Panc1 (cell line): ENCODE measurements at regions not wholly inside any gene's neighbourhood (a gene's known extent, or its start where the extent isn't known, plus 50 kb on each side); places are given as distances from the start of the nearest gene placed in this dataset.

Source experiments
- ATAC-seq: fragments of 200-7000 bp; cut with Tn5 transposase; 2 replicates; pipeline ENCODE4 v1.9.1; 2020; ENCODE audit warnings: mild to moderate bottlenecking, moderate library complexity
- BruUV-seq: library from RNA; stranded (reverse); fragments of 400-500 nt; replicated peaks from 2 replicates; lab custom pipeline; 2021; lab: Mats Ljungman, UMichigan
- CTCF ChIA-PET: fragments of 300-600 bp; sonication (Branson Sonifier 250); formaldehyde crosslinking; loops from one replicate; lab custom pipeline; 2022; ENCODE audit warnings: antibody characterized with exemption; lab: Charles Lee
- POLR2A ChIA-PET: fragments of 300-600 bp; sonication (Branson Sonifier 250); formaldehyde crosslinking; loops from one replicate; lab custom pipeline; 2022; ENCODE audit warnings: antibody characterized with exemption; lab: Charles Lee
- DNase-seq: peaks from one replicate; pipeline ENCODE4 v3.0.0-alpha.2; 2010; ENCODE audit warnings: low read depth, low spot score
- H3K27ac ChIP-seq: 2 replicates; pipeline ENCODE4 v1.5.1; 2011; ENCODE audit warnings: mild to moderate bottlenecking, low read length, inconsistent platforms
- H3K27me3 ChIP-seq: fragments of 200-500 bp; sonication (Bioruptor generic); 2 replicates; pipeline ENCODE4 v1.6.0; 2014; ENCODE audit warnings: low read length, inconsistent platforms; ENCODE audit not compliant: control insufficient read depth, insufficient read depth
- H3K36me3 ChIP-seq: fragments of 200-500 bp; sonication (Bioruptor generic); 2 replicates; pipeline ENCODE4 v1.5.1; 2014; ENCODE audit warnings: inconsistent platforms, mild to moderate bottlenecking, low read length, moderate library complexity; ENCODE audit not compliant: control insufficient read depth, insufficient read depth
- H3K4me1 ChIP-seq: 2 replicates; pipeline ENCODE4 v1.5.1; 2011; ENCODE audit warnings: inconsistent platforms, mild to moderate bottlenecking, low read length, moderate library complexity; ENCODE audit not compliant: control insufficient read depth, insufficient read depth
- H3K4me3 ChIP-seq, 2 experiments: 2 replicates each; pipeline ENCODE4 v1.5.1; 2011 to 2012; ENCODE audit warnings: low read depth in 2 of 2, low read length in 2 of 2, mild to moderate bottlenecking in 2 of 2, inconsistent platforms in 1 of 2, moderate library complexity in 1 of 2
- H3K9me3 ChIP-seq: fragments of 200-500 bp; sonication (Bioruptor generic); 2 replicates; pipeline ENCODE4 v1.5.1; 2014; ENCODE audit warnings: low read depth, mild to moderate bottlenecking, inconsistent platforms, low read length, moderate library complexity; ENCODE audit not compliant: control insufficient read depth, insufficient read depth
- POLR2AphosphoS5 ChIP-seq: IDR thresholded peaks from 2 replicates; pipeline ENCODE4 v1.6.1; 2012; ENCODE audit warnings: mild to moderate bottlenecking, low read depth, low read length, moderate library complexity
- SIN3A ChIP-seq: IDR thresholded peaks from 2 replicates; pipeline ENCODE4 v1.6.1; 2012; ENCODE audit warnings: low read depth, mild to moderate bottlenecking, low read length, moderate library complexity, borderline replicate concordance; ENCODE audit not compliant: insufficient read depth
- in situ Hi-C: cut with HindIII; loops from 2 replicates; pipeline ENCODE4 v1.10.0; 2016; ENCODE audit warnings: low sequenced_read_pairs, low pct_unique_long_range_greater_than_20kb
- intact Hi-C: fragments of 100-400 bp; cut with micrococcal nuclease; formaldehyde crosslinking; loops from one replicate; pipeline ENCODE4 v1.10.0; 2022; ENCODE audit not compliant: unreplicated experiment
- TF ChIP-seq, protein P1 (sequence below), 2 experiments: IDR thresholded peaks; 2 replicates each; pipeline ENCODE4 v1.6.1; 2011 to 2012; ENCODE audit warnings: low read depth in 2 of 2, control low read depth in 1 of 2, low read length in 1 of 2, mild to moderate bottlenecking in 1 of 2, moderate library complexity in 1 of 2; ENCODE audit not compliant: insufficient read depth in 1 of 2
- TF ChIP-seq, protein P2 (sequence below): fragments of 450-650 bp; IDR thresholded peaks from 2 replicates; pipeline ENCODE4 v1.5.1; 2017; ENCODE audit warnings: mild to moderate bottlenecking

GRCh38 chr4:43556262-43556661 lies 663.7 kb downstream of the GRXCR1 start:
- Histone ChIP-seq H3K4me3 (no peak overlapping the region), H3K27ac (no peak overlapping the region), H3K9me3 (no peaks in the 10 kb centered on the region), H3K4me1 (no peaks in the 10 kb centered on the region), H3K27me3 (no peaks in the 10 kb centered on the region), H3K36me3 (no peaks in the 10 kb centered on the region)
- BruUV-seq = no TSS peak
- intact Hi-C loops = no loop called here
- TF ChIP-seq, protein P1, sequence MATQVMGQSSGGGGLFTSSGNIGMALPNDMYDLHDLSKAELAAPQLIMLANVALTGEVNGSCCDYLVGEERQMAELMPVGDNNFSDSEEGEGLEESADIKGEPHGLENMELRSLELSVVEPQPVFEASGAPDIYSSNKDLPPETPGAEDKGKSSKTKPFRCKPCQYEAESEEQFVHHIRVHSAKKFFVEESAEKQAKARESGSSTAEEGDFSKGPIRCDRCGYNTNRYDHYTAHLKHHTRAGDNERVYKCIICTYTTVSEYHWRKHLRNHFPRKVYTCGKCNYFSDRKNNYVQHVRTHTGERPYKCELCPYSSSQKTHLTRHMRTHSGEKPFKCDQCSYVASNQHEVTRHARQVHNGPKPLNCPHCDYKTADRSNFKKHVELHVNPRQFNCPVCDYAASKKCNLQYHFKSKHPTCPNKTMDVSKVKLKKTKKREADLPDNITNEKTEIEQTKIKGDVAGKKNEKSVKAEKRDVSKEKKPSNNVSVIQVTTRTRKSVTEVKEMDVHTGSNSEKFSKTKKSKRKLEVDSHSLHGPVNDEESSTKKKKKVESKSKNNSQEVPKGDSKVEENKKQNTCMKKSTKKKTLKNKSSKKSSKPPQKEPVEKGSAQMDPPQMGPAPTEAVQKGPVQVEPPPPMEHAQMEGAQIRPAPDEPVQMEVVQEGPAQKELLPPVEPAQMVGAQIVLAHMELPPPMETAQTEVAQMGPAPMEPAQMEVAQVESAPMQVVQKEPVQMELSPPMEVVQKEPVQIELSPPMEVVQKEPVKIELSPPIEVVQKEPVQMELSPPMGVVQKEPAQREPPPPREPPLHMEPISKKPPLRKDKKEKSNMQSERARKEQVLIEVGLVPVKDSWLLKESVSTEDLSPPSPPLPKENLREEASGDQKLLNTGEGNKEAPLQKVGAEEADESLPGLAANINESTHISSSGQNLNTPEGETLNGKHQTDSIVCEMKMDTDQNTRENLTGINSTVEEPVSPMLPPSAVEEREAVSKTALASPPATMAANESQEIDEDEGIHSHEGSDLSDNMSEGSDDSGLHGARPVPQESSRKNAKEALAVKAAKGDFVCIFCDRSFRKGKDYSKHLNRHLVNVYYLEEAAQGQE (IDR thresholded peaks at IDR 0.05; ENCODE audit: insufficient read depth in 1 of 2, low read depth in 2 of 2, low read length in 1 of 2) = no peak
- TF ChIP-seq POLR2AphosphoS5 = no peak
- TF ChIP-seq, protein P2, sequence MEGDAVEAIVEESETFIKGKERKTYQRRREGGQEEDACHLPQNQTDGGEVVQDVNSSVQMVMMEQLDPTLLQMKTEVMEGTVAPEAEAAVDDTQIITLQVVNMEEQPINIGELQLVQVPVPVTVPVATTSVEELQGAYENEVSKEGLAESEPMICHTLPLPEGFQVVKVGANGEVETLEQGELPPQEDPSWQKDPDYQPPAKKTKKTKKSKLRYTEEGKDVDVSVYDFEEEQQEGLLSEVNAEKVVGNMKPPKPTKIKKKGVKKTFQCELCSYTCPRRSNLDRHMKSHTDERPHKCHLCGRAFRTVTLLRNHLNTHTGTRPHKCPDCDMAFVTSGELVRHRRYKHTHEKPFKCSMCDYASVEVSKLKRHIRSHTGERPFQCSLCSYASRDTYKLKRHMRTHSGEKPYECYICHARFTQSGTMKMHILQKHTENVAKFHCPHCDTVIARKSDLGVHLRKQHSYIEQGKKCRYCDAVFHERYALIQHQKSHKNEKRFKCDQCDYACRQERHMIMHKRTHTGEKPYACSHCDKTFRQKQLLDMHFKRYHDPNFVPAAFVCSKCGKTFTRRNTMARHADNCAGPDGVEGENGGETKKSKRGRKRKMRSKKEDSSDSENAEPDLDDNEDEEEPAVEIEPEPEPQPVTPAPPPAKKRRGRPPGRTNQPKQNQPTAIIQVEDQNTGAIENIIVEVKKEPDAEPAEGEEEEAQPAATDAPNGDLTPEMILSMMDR = no peak
- in situ Hi-C loops = no loop called here
- ATAC-seq (no peak), DNase-seq (no peak)
- ChIA-PET CTCF (no interaction called here), POLR2A (no interaction called here)

- no peak for ATAC-seq
- DNase-seq = no peak
- in situ Hi-C loops (no loop called here), intact Hi-C loops (no loop called here)
- H3K4me1 ChIP-seq = no peaks in the 10 kb centered on the region
- BruUV-seq = no TSS peak
- H3K4me3 ChIP-seq = no peak overlapping the region
- TF ChIP-seq SIN3A (no peak), POLR2AphosphoS5 (no peak)
- TF ChIP-seq, protein P2 = no peak
- TF ChIP-seq, protein P1 (IDR thresholded peaks at IDR 0.05; ENCODE audit: insufficient read depth in 1 of 2, low read depth in 2 of 2, low read length in 1 of 2) = no peak
- H3K27me3 ChIP-seq = no peaks in the 10 kb centered on the region
- H3K27ac ChIP-seq = no peak overlapping the region
- no peaks in the 10 kb centered on the region for H3K9me3 ChIP-seq
- H3K36me3 ChIP-seq = no peaks in the 10 kb centered on the region
- ChIA-PET POLR2A (no interaction called here), CTCF (no interaction called here)
Measured at GRCh38 chr4:43560047-43560446, 667.5 kb downstream of the GRXCR1 start.
